HepG2 (cell line): ENCODE measurements at regions not wholly inside any gene's neighbourhood (a gene's known extent, or its start where the extent isn't known, plus 50 kb on each side); places are given as distances from the start of the nearest gene placed in this dataset.

Experiments
- CERS6 ChIP-seq: sonication (generic); formaldehyde crosslinking; IDR thresholded peaks from 2 replicates; pipeline ENCODE4 v1.5.0; 2020; ENCODE audit warnings: missing genetic modification reagents
- ETS1 ChIP-seq: sonication (generic); formaldehyde crosslinking; IDR thresholded peaks from 2 replicates; pipeline ENCODE4 v1.4.0; 2020; ENCODE audit warnings: missing genetic modification reagents
- HIC2 ChIP-seq: sonication (generic); formaldehyde crosslinking; IDR thresholded peaks from 2 replicates; pipeline ENCODE4 v1.9.0; 2022; ENCODE audit warnings: low read depth, missing genetic modification reagents
- POLR2AphosphoS2 ChIP-seq: IDR thresholded peaks from 2 replicates; pipeline ENCODE4 v1.6.1; 2011; ENCODE audit warnings: low read depth, low read length, improper control_type of control experiment
- RCOR2 ChIP-seq: IDR thresholded peaks from 2 replicates; pipeline ENCODE4 v1.6.1; 2016; ENCODE audit warnings: missing biosample characterization, missing genetic modification reagents
- REPIN1 ChIP-seq: sonication (generic); formaldehyde crosslinking; IDR thresholded peaks from 2 replicates; pipeline ENCODE4 v1.8.0; 2022; ENCODE audit warnings: missing genetic modification reagents, low read depth, mild to moderate bottlenecking, borderline replicate concordance
- SALL2 ChIP-seq: sonication (generic); formaldehyde crosslinking; IDR thresholded peaks from 2 replicates; pipeline ENCODE4 v1.8.1; 2023; ENCODE audit warnings: mild to moderate bottlenecking, missing genetic modification reagents, inconsistent platforms
- SNRNP70 ChIP-seq: fragments of 200-400 bp; formaldehyde crosslinking; IDR thresholded peaks from 2 replicates; pipeline ENCODE4 v1.6.1; 2017; ENCODE audit warnings: mild to moderate bottlenecking, low read depth, low read length, moderate library complexity
- TARDBP ChIP-seq: sonication (generic); formaldehyde crosslinking; IDR thresholded peaks from 2 replicates; pipeline ENCODE4 v1.8.0; 2022; ENCODE audit warnings: mild to moderate bottlenecking, missing genetic modification reagents
- TFAP4 ChIP-seq: sonication (generic); IDR thresholded peaks from 2 replicates; pipeline ENCODE4 v1.6.1; 2016; ENCODE audit warnings: low read depth, borderline replicate concordance
- ZBTB33 ChIP-seq: sonication (generic); formaldehyde crosslinking; IDR thresholded peaks from 2 replicates; pipeline ENCODE4 v1.4.0; 2020; ENCODE audit warnings: missing genetic modification reagents
- ZNF484 ChIP-seq: sonication (generic); formaldehyde crosslinking; IDR thresholded peaks from 2 replicates; pipeline ENCODE4 v1.5.1; 2020; ENCODE audit warnings: mild to moderate bottlenecking, low read depth, missing genetic modification reagents, borderline replicate concordance
- ZNF580 ChIP-seq: IDR thresholded peaks from 2 replicates; pipeline ENCODE4 v1.6.1; 2016; ENCODE audit warnings: low read depth, borderline replicate concordance
- ZNF607 ChIP-seq: sonication (generic); formaldehyde crosslinking; IDR thresholded peaks from 2 replicates; pipeline ENCODE4 v1.5.1; 2020; ENCODE audit warnings: missing genetic modification reagents, mild to moderate bottlenecking, borderline replicate concordance
- ZNF770 ChIP-seq: sonication (generic); formaldehyde crosslinking; IDR thresholded peaks from 2 replicates; pipeline ENCODE4 v1.5.0; 2020; ENCODE audit warnings: mild to moderate bottlenecking, missing genetic modification reagents
- ZSCAN21 ChIP-seq: sonication (generic); formaldehyde crosslinking; IDR thresholded peaks from 2 replicates; pipeline ENCODE4 v1.8.0; 2022; ENCODE audit warnings: mild to moderate bottlenecking, missing genetic modification reagents, moderate library complexity, borderline replicate concordance

GRCh38 chr10:78438907-78439809 lies 405.5 kb downstream of the RPS24 start (continued):
- TF ChIP-seq ZNF770 (CRISPR knock-in tag) (no peak), SALL2 (CRISPR knock-in tag) (no peak), POLR2AphosphoS2 (no peak), ZSCAN21 (CRISPR knock-in tag) (no peak), ZNF607 (peak; percentile 29; the same call in 1 of the 2 replicates), REPIN1 (no peak), ZNF580 (CRISPR knock-in tag) (no peak), ETS1 (no peak), RCOR2 (no peak), CERS6 (CRISPR knock-in tag) (no peak), SNRNP70 (no peak), ZBTB33 (peak; percentile 83), TFAP4 (no peak), TARDBP (CRISPR knock-in tag) (0 out of 2 replicates have a peak, but pooled peaks have one; percentile 35), ZNF484 (CRISPR knock-in tag) (no peak), HIC2 (CRISPR knock-in tag) (no peak)
